ENCODE measurements at regions not wholly inside any gene's neighbourhood (a gene's known extent, or its start where the extent isn't known, plus 50 kb on each side); places are given as distances from the start of the nearest gene placed in this dataset.
"Not testable (repeated sequence)": the region's sequence is repeated elsewhere in the genome, so short reads cannot be mapped to it uniquely, and the experiment has no call there.

DNA sequence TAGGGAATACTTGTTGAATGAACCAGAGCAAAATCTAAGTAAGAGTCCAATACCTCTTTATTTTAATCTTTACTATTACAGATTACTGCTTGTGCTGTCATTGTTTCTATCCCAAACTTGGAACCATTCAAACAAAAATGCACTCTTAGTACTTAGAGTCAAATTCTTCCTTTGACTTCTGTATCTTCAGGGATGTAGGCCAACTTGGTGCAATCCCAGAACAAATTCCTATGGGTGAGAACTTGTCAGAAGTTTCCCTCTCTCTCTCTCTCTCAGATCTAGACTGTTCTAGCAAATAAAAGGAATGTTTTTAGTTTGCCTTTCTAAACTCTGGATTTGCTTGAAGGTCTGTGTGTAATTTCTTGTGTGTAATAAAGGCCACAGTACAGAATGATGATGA, 329.0 kb upstream of the TMTC4 start:
- no peak for DNase-seq (ENCODE audit: low read depth)

DNA sequence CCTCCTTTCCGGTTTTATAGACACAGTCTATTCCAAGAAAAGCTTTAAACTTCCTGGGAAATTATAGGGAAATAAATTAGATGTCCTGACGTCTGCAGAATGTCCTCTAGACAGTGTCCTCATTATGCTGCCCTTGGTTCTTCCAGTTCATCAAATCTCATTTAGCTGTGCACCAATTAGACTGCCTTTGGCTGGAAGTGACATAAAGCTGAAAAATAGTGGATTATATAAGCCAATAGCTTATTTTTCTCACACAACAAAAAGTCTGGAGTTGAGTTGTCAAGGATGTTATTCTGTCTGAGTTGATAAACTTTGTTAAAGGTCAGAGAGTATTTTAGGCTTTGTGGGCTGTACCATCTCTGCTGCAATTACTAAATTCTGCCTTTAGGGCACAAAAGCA, 314.8 kb upstream of the TMTC4 start:
- no peak for DNase-seq (ENCODE audit: low read depth)

DNA sequence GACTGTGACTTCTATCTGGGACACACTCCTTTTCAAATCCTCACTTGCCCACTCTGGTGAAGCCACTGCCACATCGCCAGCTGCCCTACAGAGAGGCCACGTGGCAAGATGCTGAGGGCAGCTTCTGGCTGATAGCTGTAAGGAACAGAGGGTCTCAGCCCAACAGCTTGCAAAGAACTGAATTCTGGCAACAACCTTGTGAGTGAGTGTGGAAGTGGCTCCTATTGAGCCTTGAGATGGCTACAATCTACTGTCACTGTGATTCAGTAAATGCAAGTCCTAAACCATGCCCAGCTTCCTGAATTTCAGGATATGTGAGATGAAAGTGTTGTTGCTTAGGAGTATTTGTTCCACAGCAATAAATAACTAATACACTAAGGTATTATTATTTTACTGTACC, 314.3 kb upstream of the TMTC4 start:
- no peak for DNase-seq (ENCODE audit: low read depth)

DNA sequence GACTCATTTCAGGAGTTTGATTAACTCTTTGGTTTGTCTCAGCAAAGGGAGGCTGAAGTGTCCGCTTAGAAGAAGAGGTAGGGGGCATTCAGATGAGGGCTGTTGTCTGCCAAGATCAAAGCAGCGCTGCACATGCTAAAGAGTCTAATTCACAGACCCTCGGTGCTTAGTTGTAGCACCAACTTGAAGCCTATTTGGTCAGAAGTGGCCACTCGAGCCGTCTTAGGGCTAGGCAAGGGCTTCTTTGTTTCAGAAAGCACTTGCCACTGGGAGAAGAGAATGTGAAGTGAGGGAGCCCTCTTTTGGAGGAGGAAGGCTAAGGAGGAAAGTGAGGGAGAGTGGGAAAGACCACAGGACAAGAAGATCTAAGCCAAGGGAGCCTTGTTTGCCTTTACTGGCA, 313.4 kb upstream of the TMTC4 start:
- DNase-seq (ENCODE audit: low read depth) = peak; percentile 22

DNA sequence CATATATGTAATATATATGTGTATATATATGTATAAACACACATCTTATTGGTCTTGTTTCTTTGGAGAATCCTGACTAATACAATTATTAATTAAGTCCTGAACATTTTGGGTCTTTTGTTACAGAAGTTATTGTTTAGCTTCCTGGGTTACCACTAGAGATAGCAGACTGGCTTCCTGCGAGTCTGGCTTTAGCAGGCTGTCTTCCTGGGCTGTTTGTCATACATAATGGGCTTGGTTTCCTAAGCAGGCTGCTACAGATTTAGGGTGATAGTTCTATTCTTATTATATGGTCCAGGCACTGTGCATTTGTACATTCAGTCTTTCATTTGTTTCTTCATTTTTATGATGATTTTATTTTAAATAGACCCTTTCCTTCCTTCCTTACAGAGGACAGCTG, 312.0 kb upstream of the TMTC4 start:
- no peak for DNase-seq (ENCODE audit: low read depth)

DNA sequence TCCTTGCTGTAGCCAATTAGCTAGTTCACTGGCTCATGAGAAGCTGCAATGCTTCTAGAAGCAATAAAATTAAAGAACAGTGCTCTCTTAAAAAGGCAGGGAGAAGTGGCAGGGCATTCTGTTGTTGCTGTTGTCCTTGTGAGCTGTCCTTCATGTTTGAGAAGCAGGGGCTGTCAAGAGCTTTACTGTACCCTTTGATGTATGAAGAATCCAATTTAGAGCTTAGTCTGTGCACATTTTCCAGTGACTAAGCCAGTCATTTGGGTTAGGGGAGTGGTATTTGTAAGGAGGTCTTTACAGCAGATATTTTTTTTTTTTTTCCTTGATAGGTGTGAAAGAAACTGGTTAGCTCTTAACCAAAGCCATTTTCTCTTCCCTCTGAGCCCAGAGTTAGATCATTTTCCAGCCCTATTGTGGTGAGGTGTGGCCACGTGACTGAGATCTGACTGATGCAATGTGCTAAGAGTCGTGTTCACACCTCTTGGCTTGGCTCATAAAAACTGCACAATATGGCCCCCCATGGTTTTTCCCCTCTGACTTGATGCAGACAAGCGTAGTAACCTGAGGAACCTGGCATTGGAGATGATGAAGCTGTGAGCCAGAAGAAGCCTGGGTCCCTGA, 309.6 kb upstream of the TMTC4 start:
- DNase-seq (ENCODE audit: low read depth) = no peak

DNA sequence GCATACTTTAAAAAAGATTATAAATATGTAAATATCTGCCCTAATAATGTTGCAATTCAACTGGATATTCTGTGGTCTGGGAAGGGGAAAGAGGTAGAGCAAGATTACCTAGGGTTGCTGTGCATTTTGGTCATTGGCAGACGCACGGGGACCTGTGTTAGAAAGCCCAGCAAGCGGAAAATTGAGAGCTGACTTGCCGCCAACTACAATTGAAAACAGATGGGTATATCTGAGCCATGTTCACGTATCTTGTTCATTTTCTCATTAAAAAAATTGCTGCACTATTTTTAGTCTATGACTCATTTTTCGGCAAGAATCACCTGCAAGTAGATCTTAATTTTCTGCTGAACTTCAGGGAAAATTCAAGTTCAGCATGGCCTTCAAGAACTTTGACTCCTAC, 308.5 kb upstream of the TMTC4 start:
- DNase-seq (ENCODE audit: low read depth) = peak; percentile 13

DNA sequence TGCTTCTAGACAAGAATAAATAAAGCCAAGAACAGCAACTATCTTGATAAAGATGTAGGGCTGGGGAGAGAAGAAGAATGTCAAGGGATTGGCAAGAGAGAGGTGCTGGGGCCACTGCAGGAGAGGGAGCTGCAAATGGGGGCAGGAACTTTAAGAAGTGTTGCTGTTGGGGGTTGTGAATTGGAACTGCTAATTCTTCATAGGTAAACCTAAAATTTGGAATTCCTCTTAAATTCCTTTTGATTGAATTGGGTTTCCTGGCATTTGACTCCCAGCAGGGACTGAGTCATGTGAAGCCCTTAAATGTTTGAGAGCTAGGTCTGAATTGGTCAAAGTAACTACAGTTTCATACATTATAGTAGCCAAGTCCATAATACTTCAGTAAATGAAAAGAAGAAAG, 305.6 kb upstream of the TMTC4 start:
- no peak for DNase-seq (ENCODE audit: low read depth)

DNA sequence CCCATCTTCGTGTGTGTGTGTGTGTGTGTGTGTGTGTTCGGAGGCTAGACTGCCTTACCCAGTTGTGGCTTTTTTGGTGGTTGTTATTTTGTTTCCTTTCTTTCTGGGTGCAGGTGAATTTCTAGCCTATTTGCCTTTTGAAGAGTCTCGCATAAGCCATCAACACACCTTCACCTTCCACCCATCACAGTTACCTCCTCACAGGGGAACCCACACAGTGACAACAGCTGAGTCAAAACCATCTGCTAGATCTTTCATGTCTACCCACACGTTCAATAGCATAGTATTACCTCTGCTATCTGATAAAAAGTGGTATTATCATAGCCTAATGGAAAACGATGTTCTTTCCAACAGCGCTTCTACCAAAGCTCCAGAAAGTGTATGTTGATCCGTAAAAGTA, 303.2 kb upstream of the TMTC4 start:
- DNase-seq (ENCODE audit: low read depth) = no peak

- no peak for DNase-seq (ENCODE audit: low read depth)
Measured at GRCh38 chr13:100976993-100977392, 302.4 kb upstream of the TMTC4 start.

- DNase-seq (ENCODE audit: low read depth) = not testable (repeated sequence)
Measured at GRCh38 chr13:100975666-100976065, 301.1 kb upstream of the TMTC4 start.

DNA sequence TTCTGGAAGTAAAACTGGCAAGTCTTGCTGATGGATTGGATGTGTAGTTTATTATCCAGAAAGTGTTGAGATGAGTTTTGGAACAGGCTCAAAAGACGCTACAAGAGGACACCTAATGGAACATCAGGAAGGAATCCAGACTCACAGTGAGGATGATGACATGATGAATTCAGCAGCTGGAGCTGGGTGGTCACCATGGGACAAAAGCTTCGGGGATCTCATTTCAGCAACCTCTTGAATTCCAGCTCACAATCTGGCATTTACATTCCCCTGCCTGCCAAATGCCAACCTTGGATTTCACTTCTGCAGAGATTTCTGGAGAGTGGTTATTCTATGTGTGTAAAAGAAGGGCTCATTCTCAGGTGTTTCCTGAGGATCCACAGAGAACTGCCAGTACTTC, 288.0 kb upstream of the TMTC4 start:
- no peak for DNase-seq (ENCODE audit: low read depth)

- no peak for DNase-seq (ENCODE audit: low read depth)
Measured at GRCh38 chr13:100961186-100961585, 286.6 kb upstream of the TMTC4 start.

GRCh38 chr13:100958831-100959230, 284.2 kb upstream of the TMTC4 start:
- no peak for DNase-seq (ENCODE audit: low read depth)

DNA sequence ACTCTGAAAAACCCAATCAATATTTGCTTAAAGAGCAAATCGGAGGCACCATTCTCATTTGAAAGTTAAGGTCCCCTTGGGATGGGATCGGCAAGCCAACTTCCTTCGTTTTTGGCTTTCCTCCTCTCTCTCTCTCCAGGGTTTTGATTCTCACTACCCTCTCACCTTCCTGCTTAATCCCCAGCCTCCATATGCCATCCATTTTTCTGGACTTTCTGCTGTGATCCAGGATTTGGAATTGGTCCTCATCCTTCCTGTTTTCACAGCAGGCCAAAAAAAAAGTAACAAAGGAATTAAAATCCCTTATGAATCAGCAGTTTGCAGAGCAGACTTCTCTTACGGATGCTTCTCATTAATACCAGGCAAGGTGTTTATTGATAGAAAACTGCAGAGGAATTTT, 283.1 kb upstream of the TMTC4 start:
- no peak for DNase-seq (ENCODE audit: low read depth)

DNA sequence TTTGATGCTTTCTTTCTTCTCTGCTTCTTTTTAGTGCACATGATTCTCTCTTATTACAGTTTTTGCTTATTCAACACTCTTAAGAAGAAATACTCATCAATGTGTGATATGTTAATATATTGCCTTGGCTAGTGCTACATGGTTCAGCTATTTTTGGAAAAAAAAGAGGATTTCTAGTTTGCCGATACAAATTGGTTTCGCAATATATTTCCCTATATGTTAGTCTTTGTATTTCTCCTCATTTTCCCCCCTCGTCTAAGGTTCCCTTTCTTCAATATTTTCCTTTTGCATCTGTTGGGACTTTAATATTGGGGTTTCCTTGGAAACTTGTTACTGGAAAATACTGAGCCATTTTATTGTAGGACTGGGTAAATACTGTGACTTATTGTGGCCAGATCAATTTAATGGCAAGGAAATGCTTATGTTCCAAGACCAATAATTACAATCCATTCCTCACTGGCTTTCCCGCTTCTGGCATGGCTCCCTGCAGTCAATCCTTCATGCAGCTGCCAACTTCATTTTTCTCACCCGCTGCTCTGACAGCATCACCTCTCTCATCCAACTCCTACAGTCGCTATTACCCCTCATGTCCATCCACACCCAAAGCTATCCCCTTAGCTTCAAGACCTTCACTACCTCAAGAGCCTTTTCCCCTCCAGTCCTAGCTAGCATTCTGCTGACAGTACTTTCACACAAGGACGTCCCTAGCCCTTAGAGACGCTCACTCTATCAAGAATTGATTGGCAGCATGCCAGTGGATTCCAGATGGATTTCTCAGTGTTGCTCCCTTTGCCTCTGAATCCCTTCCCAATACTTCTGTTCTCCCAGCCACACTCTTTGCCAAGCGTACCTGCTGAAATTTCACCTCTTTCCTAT, 280.1 kb upstream of the TMTC4 start:
- peak; percentile 31 for DNase-seq (ENCODE audit: low read depth)

- no peak for DNase-seq (ENCODE audit: low read depth)
Measured at GRCh38 chr13:100951016-100951415, 276.4 kb upstream of the TMTC4 start.

DNA sequence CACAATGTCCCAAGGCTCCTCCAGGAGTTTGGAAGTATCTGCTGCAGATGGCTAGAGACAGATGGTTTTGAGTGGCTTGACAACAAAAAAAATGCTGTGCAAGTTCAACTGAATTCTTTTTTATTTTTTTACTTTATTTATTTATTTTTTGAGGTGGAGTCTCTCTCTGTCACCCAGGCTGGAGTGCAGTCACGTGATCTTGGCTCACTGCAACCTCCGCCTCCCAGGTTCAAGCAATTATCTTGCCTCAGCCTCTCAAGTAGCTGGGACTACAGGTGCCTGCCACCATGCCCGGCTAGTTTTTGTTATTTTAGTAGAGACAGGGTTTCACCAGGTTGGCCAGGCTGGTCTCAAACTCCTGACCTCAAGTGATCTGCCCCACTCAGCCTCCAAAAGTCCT, 274.3 kb upstream of the TMTC4 start:
- not testable (repeated sequence) for DNase-seq (ENCODE audit: low read depth)

DNA sequence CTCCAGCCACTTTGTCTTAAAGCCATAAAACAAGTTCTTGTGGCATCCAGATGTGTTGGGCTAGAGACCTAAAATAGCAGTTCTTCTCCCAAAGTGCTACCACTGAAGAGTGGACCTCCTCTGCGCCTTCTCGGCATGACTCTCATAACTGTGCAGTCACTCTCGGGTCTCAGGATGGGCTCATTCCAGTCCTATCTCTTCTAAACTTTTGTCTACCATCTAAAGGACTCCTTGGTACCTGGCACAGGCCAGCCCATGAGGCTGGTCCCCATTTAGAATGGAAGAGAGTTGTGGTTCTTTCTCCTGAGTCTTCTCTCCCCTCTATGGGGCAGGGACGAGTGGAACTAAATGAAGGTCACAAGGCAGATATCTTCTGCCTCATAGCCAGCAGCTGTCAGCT, 272.0 kb upstream of the TMTC4 start:
- no peak for DNase-seq (ENCODE audit: low read depth)

GRCh38 chr13:100944791-100945345, 270.3 kb upstream of the TMTC4 start:
- no peak for DNase-seq (ENCODE audit: low read depth)

GRCh38 chr13:100942742-100943141, 268.1 kb upstream of the TMTC4 start:
- DNase-seq (ENCODE audit: low read depth) = no peak

- no peak for DNase-seq (ENCODE audit: low read depth)
Measured at GRCh38 chr13:100941377-100942368, 267.1 kb upstream of the TMTC4 start.
